T-helper 1 cell treated with Interleukin-12 subunit alpha and Interleukin-12 subunit beta and Interleukin-4 antibody, amounts not matched to agents 30 μg/mL and 1 μg/mL, for 36 hours (primary cell): ENCODE measurements at regions not wholly inside any gene's neighbourhood (a gene's known extent, or its start where the extent isn't known, plus 50 kb on each side); places are given as distances from the start of the nearest gene placed in this dataset.
"Not testable (repeated sequence)": the region's sequence is repeated elsewhere in the genome, so short reads cannot be mapped to it uniquely, and the experiment has no call there.

Experiments
- H3K27ac Mint-ChIP-seq: one replicate; pipeline ENCODE4 v1.8.0; 2021; ENCODE audit warnings: mild to moderate bottlenecking, mixed read lengths
- H3K27me3 Mint-ChIP-seq: one replicate; pipeline ENCODE4 v1.8.0; 2021; ENCODE audit warnings: low read depth, mixed read lengths
- H3K36me3 Mint-ChIP-seq: one replicate; pipeline ENCODE4 v1.8.0; 2021; ENCODE audit warnings: low read depth, mixed read lengths
- H3K4me1 Mint-ChIP-seq: one replicate; pipeline ENCODE4 v1.8.0; 2021; ENCODE audit warnings: low read depth, mixed read lengths
- H3K4me3 Mint-ChIP-seq: one replicate; pipeline ENCODE4 v1.8.0; 2021; ENCODE audit warnings: mild to moderate bottlenecking, moderate library complexity, mixed read lengths
- H3K9me3 Mint-ChIP-seq: one replicate; pipeline ENCODE4 v1.8.0; 2021; ENCODE audit warnings: mixed read lengths

DNA sequence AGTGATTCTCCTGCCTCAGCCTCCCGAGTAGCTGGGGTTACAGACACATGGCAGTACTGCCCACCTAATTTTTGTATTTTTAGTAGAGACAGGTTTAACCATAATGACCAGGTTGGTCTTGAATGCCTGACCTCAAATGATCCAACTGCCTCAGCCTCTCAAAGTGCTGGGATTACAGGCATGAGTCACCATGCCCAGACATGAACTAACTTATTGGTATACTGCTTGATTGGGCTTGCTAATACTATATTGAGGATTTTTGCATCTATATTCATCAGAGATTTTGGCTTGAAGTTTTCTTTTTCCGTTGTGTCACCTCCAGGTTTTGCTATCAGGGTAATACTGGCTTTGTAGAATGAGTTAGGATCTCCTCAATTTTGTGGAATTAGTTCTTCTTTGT lies 706.1 kb upstream of the HS6ST1 start:
- H3K27ac Mint-ChIP-seq: no peak overlapping the region
- H3K36me3 Mint-ChIP-seq: no peaks in the 10 kb centered on the region
- H3K4me1 Mint-ChIP-seq: no peaks in the 10 kb centered on the region
- H3K4me3 Mint-ChIP-seq: no peak overlapping the region
- peaks cover 4% of the 10 kb centered on the region for H3K9me3 Mint-ChIP-seq
- H3K27me3 Mint-ChIP-seq: peaks cover 4% of the 10 kb centered on the region

DNA sequence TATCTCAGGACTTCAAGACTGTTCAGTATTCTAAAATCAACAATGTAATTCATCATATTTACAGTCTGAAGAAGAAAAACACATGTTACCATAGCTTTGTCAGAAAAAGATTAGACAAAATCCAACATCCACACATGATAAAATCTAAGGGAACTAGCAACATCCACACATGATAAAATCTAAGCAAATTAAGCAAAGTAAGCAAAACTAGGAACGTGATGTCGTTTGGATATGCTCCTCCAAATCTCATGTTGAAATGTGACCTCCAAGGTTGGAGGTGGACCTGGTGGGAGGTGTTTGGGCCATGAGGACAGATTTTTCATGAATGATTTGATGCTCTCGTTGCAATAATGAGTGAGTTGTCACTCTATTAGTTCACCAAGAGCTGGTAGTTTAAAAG lies 717.3 kb upstream of the HS6ST1 start:
- Mint-ChIP-seq H3K36me3 (no peaks in the 10 kb centered on the region), H3K4me1 (no peaks in the 10 kb centered on the region), H3K9me3 (peaks cover under 1% of the 10 kb centered on the region), H3K4me3 (no peak overlapping the region), H3K27me3 (no peaks in the 10 kb centered on the region), H3K27ac (no peak overlapping the region)

DNA sequence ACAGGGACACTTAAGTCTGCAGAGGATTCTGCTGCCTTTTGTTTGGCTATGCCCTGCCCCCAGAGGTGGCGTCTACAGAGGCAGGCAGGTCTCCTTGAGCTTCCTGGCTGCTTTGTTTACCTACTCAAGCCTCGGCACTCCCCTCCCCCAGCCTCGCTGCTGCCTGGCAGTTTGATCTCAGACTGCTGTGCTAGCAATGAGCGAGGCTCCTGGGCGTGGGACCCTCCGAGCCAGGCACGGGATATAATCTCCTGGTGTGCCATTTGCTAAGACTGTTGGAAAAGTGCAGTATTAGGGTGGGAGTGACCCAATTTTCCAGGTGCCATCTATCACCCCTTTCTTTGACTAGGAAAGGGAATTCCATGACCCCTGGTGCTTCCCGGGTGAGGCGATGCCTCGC lies 725.0 kb upstream of the HS6ST1 start:
- peaks cover 25% of the 10 kb centered on the region for H3K9me3 Mint-ChIP-seq
- H3K27me3 Mint-ChIP-seq, H3K27ac Mint-ChIP-seq, H3K4me3 Mint-ChIP-seq, H3K4me1 Mint-ChIP-seq, H3K36me3 Mint-ChIP-seq: not testable (repeated sequence)

DNA sequence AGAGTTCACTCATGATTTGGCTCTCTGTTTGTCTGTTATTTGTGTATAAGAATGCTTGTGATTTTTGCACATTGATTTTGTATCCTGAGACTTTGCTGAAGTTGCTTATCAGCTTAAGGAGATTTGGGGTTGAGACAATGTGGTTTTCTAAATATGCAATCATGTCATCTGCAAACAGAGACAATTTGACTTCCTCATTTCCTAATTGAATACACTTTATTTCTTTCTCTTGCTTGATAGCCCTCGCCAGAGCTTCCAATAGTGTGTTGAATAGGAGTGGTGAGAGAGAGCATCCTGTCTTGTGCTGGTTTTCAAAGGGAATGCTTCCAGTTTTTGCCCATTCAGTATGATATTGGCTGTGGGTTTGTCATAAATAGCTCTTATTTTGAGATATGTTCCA lies 727.8 kb upstream of the HS6ST1 start:
- H3K4me3 Mint-ChIP-seq, H3K27ac Mint-ChIP-seq, H3K4me1 Mint-ChIP-seq, H3K27me3 Mint-ChIP-seq, H3K36me3 Mint-ChIP-seq: not testable (repeated sequence)
- H3K9me3 Mint-ChIP-seq: peaks cover 21% of the 10 kb centered on the region

DNA sequence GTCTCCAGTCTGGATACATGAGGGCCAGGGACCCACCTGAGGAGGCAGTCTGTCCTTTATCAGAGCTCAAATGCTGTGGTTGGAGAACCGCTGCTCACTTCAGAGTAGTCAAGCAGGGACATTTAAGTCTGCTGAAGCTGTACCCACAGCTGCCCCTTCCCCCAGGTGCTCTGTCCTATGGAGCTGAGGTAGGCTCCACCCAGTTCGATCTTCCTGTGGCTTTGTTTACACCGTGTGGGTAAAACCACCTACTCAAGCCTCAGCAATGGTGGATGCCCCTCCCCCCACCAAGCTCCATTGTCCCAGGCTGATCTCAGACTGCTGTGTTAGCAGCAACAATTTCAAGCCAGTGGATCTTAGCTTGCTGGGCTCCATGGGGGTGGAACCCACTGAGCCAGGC lies 731.4 kb upstream of the HS6ST1 start:
- Mint-ChIP-seq H3K36me3 (peaks cover 1% of the 10 kb centered on the region), H3K4me1 (peaks cover 4% of the 10 kb centered on the region), H3K4me3 (no peak overlapping the region), H3K9me3 (peaks cover 11% of the 10 kb centered on the region), H3K27ac (no peak overlapping the region), H3K27me3 (no peaks in the 10 kb centered on the region)

DNA sequence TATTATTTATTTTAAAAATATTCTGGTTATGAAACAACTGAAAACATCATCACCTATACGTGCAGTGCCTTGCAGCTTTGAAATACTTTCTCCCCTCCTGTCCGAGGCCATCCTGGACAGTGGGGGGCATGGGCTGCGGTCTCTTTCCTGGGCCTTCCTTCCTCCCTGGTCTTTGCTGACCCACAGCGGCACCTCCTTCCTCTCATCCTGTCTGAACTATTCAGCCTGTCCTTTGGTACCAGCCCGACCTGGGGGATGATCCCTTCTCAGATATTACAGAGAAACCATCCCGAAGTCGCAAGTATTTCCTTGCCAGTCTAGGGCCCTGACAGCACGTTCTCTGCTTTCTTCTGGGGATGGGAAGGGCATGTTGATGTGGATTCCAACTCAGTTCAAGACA lies 736.6 kb upstream of the HS6ST1 start:
- Mint-ChIP-seq H3K4me3 (no peak overlapping the region), H3K36me3 (peaks cover 1% of the 10 kb centered on the region), H3K27me3 (no peaks in the 10 kb centered on the region), H3K9me3 (no peaks in the 10 kb centered on the region), H3K4me1 (peaks cover 2% of the 10 kb centered on the region), H3K27ac (no peak overlapping the region)

- Mint-ChIP-seq H3K4me1 (no peaks in the 10 kb centered on the region), H3K4me3 (no peak overlapping the region), H3K36me3 (peaks cover under 1% of the 10 kb centered on the region), H3K27me3 (no peaks in the 10 kb centered on the region), H3K27ac (no peak overlapping the region), H3K9me3 (no peaks in the 10 kb centered on the region)
These were observed 737.2 kb upstream of the HS6ST1 start for GRCh38 chr2:129055824-129056223.

- no peaks in the 10 kb centered on the region for H3K9me3 Mint-ChIP-seq
- no peak overlapping the region for H3K4me3 Mint-ChIP-seq
- H3K27ac Mint-ChIP-seq: no peak overlapping the region
- no peaks in the 10 kb centered on the region for H3K36me3 Mint-ChIP-seq
- no peaks in the 10 kb centered on the region for H3K27me3 Mint-ChIP-seq
- H3K4me1 Mint-ChIP-seq: peaks cover 1% of the 10 kb centered on the region
These were observed 737.8 kb upstream of the HS6ST1 start for GRCh38 chr2:129056309-129056958.

- Mint-ChIP-seq H3K4me1 (peaks cover 2% of the 10 kb centered on the region), H3K27ac (no peak overlapping the region), H3K27me3 (no peaks in the 10 kb centered on the region), H3K36me3 (no peaks in the 10 kb centered on the region), H3K9me3 (no peaks in the 10 kb centered on the region), H3K4me3 (no peak overlapping the region)
These were observed 738.3 kb upstream of the HS6ST1 start for GRCh38 chr2:129056959-129057317.

- Mint-ChIP-seq H3K27ac (no peak overlapping the region), H3K36me3 (no peaks in the 10 kb centered on the region)
These were observed 740.3 kb upstream of the HS6ST1 start for GRCh38 chr2:129058981-129059380.

GRCh38 chr2:129059476-129059875 lies 740.8 kb upstream of the HS6ST1 start:
- no peak overlapping the region for H3K27ac Mint-ChIP-seq
- peaks cover 2% of the 10 kb centered on the region for H3K4me1 Mint-ChIP-seq
- no peaks in the 10 kb centered on the region for H3K9me3 Mint-ChIP-seq
- no peaks in the 10 kb centered on the region for H3K36me3 Mint-ChIP-seq
- H3K27me3 Mint-ChIP-seq: no peaks in the 10 kb centered on the region
- H3K4me3 Mint-ChIP-seq: no peak overlapping the region

More at GRCh38 chr2:129058981-129059380, 740.3 kb upstream of the HS6ST1 start:
- Mint-ChIP-seq H3K9me3 (no peaks in the 10 kb centered on the region), H3K27me3 (no peaks in the 10 kb centered on the region), H3K4me1 (peaks cover 2% of the 10 kb centered on the region), H3K4me3 (no peak overlapping the region)

DNA sequence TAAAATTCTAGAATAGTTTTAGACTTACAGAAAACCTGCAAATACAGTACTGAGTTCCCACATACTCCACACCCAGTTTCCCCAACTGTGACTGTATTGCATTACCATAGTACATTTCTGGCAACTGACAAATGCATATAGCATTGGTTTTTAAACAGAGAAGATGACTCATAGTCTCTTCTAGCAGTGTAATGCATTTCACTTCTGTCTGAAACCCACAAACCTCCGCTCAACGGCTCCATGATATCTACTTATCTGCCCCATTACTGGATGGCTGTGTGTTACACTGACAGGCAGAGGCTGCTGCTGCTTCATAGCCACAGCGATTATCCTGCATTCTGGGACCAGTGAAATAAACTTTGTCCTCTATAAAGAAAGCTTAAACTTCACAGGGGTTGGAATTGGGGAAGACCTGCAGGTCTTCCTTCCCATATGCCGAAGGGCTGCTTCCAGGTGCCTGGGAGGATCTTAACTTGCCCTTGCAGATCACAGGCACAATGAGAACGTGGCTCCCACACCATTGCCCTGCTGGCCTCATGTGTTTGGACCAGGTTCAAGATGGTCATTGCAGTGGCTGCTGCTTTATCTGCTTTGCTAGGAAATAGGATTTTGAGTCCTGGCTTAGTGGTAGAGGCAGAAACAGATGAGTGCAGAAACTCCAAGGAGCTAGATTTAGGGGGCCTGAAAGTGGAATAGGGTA lies 742.6 kb upstream of the HS6ST1 start:
- Mint-ChIP-seq H3K36me3 (no peaks in the 10 kb centered on the region), H3K4me1 (peaks cover 2% of the 10 kb centered on the region), H3K4me3 (no peak overlapping the region), H3K27ac (no peak overlapping the region), H3K27me3 (no peaks in the 10 kb centered on the region), H3K9me3 (no peaks in the 10 kb centered on the region)

DNA sequence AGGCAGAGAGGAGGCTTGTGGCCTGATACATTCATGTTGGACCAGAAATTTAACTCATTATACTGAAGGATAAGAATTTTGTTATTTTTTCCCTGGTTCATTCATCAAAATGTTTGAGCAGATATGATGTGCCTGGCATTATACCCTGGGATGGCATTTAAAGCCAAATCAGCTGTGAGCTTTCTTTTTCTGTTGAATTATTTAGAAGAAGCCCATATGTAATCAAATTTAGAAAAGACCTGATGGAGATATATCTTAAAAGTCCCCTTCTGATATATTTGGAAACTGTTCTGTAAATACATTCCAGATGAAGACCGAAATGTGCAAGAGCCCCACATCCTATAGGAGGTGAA lies 743.1 kb upstream of the HS6ST1 start:
- no peaks in the 10 kb centered on the region for H3K27me3 Mint-ChIP-seq
- no peak overlapping the region for H3K27ac Mint-ChIP-seq
- peaks cover 2% of the 10 kb centered on the region for H3K4me1 Mint-ChIP-seq
- no peaks in the 10 kb centered on the region for H3K36me3 Mint-ChIP-seq
- H3K9me3 Mint-ChIP-seq: no peaks in the 10 kb centered on the region
- H3K4me3 Mint-ChIP-seq: no peak overlapping the region

- H3K27ac Mint-ChIP-seq: no peak overlapping the region
- no peaks in the 10 kb centered on the region for H3K9me3 Mint-ChIP-seq
- H3K36me3 Mint-ChIP-seq: no peaks in the 10 kb centered on the region
- peaks cover 2% of the 10 kb centered on the region for H3K4me1 Mint-ChIP-seq
- no peaks in the 10 kb centered on the region for H3K27me3 Mint-ChIP-seq
- no peak overlapping the region for H3K4me3 Mint-ChIP-seq
These were observed 743.7 kb upstream of the HS6ST1 start for GRCh38 chr2:129062146-129062912.

DNA sequence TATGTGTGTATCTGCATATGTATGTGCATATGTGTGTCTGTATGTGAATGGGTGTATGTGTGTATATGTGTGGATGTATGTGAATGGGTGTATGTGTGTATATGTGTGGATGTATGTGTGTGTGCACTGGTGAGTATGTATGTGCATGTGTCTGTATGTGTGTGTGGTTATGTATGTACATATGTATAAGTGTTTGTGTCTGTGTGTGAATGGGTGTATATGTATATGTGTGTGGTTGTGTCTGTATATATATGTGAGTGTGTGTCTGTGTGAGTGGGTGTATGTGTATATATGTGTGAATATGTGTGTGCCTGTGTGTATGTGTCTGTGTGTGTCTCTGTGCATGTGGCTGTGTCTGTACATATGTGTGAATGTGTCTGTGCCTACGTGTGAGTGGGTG lies 748.4 kb upstream of the HS6ST1 start:
- Mint-ChIP-seq H3K9me3 (no peaks in the 10 kb centered on the region), H3K4me3 (no peak overlapping the region), H3K36me3 (no peaks in the 10 kb centered on the region), H3K27ac (no peak overlapping the region), H3K27me3 (no peaks in the 10 kb centered on the region), H3K4me1 (no peaks in the 10 kb centered on the region)
